ENCODE measurements at regions not wholly inside any gene's neighbourhood (a gene's known extent, or its start where the extent isn't known, plus 50 kb on each side); places are given as distances from the start of the nearest gene placed in this dataset.

- H3K4me3 ChIP-seq (ENCODE audit: low read length), result no peak overlapping the region
- no peaks in the 10 kb centered on the region for H3K27me3 ChIP-seq (ENCODE audit: insufficient read depth, low read depth, low read length)
- no peak overlapping the region for H2AFZ ChIP-seq (ENCODE audit: low read depth, low read length)
- H3K79me2 ChIP-seq (replicated peaks; ENCODE audit: insufficient read depth, low read length), result no peaks in the 10 kb centered on the region
- TF ChIP-seq TAF1 (IDR thresholded peaks at IDR 0.05; ENCODE audit: low read depth) (no peak), CTCF (IDR thresholded peaks at IDR 0.05; ENCODE audit: poor library complexity, severe bottlenecking) (no peak), REST (IDR thresholded peaks at IDR 0.05; ENCODE audit: borderline replicate concordance) (no peak), EZH2 (IDR thresholded peaks at IDR 0.05; ENCODE audit: borderline replicate concordance, insufficient read depth, low read length, poor library complexity, severe bottlenecking) (no peak), EP300 (conservative IDR thresholded peaks at IDR 0.05; ENCODE audit: poor library complexity, severe bottlenecking) (no peak), POLR2AphosphoS5 (IDR thresholded peaks at IDR 0.05) (no peak)
- no peak overlapping the region for H3K27ac ChIP-seq (ENCODE audit: low read length)
- H3K9ac ChIP-seq (ENCODE audit: low read length), result no peak overlapping the region
- H3K9me3 ChIP-seq (ENCODE audit: low read length), result no peaks in the 10 kb centered on the region
- H3K36me3 ChIP-seq (ENCODE audit: insufficient read depth, low read length), result no peaks in the 10 kb centered on the region
- H4K20me1 ChIP-seq (ENCODE audit: insufficient read depth), result no peaks in the 10 kb centered on the region
- no peak overlapping the region for H3K4me2 ChIP-seq (ENCODE audit: low read length)
- H3K9me2 ChIP-seq (ENCODE audit: insufficient read depth, low read length), result no peaks in the 10 kb centered on the region
- no peaks in the 10 kb centered on the region for H3F3A ChIP-seq (ENCODE audit: insufficient read depth, low read length, poor library complexity, severe bottlenecking)
Measured at GRCh38 chr3:145190138-145190537, 970.8 kb downstream of the PLOD2 start.

GRCh38 chr3:145190761-145191160, 970.2 kb downstream of the PLOD2 start:
- Histone ChIP-seq H3K9me2 (ENCODE audit: insufficient read depth, low read length) (no peaks in the 10 kb centered on the region), H3K4me2 (ENCODE audit: low read length) (no peak overlapping the region), H3K79me2 (replicated peaks; ENCODE audit: insufficient read depth, low read length) (no peaks in the 10 kb centered on the region), H3K27me3 (ENCODE audit: insufficient read depth, low read depth, low read length) (no peaks in the 10 kb centered on the region), H3F3A (ENCODE audit: insufficient read depth, low read length, poor library complexity, severe bottlenecking) (no peaks in the 10 kb centered on the region), H3K9me3 (ENCODE audit: low read length) (no peaks in the 10 kb centered on the region), H2AFZ (ENCODE audit: low read depth, low read length) (no peak overlapping the region), H3K27ac (ENCODE audit: low read length) (no peak overlapping the region), H3K4me3 (ENCODE audit: low read length) (no peak overlapping the region), H4K20me1 (ENCODE audit: insufficient read depth) (no peaks in the 10 kb centered on the region), H3K9ac (ENCODE audit: low read length) (no peak overlapping the region), H3K36me3 (ENCODE audit: insufficient read depth, low read length) (no peaks in the 10 kb centered on the region)
- no peak for TF ChIP-seq TAF1 (IDR thresholded peaks at IDR 0.05; ENCODE audit: low read depth)
- no peak for TF ChIP-seq EZH2 (IDR thresholded peaks at IDR 0.05; ENCODE audit: borderline replicate concordance, insufficient read depth, low read length, poor library complexity, severe bottlenecking)
- no peak for TF ChIP-seq SMC3 (conservative IDR thresholded peaks at IDR 0.05; ENCODE audit: poor library complexity)
- no peak for TF ChIP-seq POLR2AphosphoS5 (IDR thresholded peaks at IDR 0.05)
- no peak for TF ChIP-seq RAD21 (conservative IDR thresholded peaks at IDR 0.05)
- no peak for TF ChIP-seq REST (IDR thresholded peaks at IDR 0.05; ENCODE audit: borderline replicate concordance)
- no peak for TF ChIP-seq MXI1 (conservative IDR thresholded peaks at IDR 0.05; ENCODE audit: poor library complexity, severe bottlenecking)
- no peak for TF ChIP-seq CTCF (IDR thresholded peaks at IDR 0.05; ENCODE audit: poor library complexity, severe bottlenecking)
- no peak for TF ChIP-seq EP300 (conservative IDR thresholded peaks at IDR 0.05; ENCODE audit: poor library complexity, severe bottlenecking)
